DND-41 (cell line): ENCODE measurements at regions not wholly inside any gene's neighbourhood (a gene's known extent, or its start where the extent isn't known, plus 50 kb on each side); places are given as distances from the start of the nearest gene placed in this dataset.

Experiments used
- ATAC-seq: fragments of 200-7000 bp; cut with Tn5 transposase; 3 replicates; pipeline ENCODE4 v1.9.1; 2021; ENCODE audit warnings: low read depth; ENCODE audit not compliant: insufficient read depth
- DNase-seq: peaks from one replicate; pipeline ENCODE4 v3.0.0-alpha.2; 2020
- H2AFZ ChIP-seq: 2 replicates; pipeline ENCODE4 v1.6.0; 2012; ENCODE audit warnings: low read depth, low read length
- H3K27ac ChIP-seq: 2 replicates; pipeline ENCODE4 v1.5.1; 2012; ENCODE audit warnings: low read length, inconsistent platforms
- H3K27me3 ChIP-seq: fragments of 200-600 bp; sonication (generic); 2 replicates; pipeline ENCODE4 v1.6.0; 2012; ENCODE audit warnings: low read length, mild to moderate bottlenecking, inconsistent platforms; ENCODE audit not compliant: insufficient read depth, poor library complexity
- H3K36me3 ChIP-seq: 2 replicates; pipeline ENCODE4 v1.5.1; 2012; ENCODE audit warnings: low read length, inconsistent platforms; ENCODE audit not compliant: insufficient read depth
- H3K4me1 ChIP-seq: 2 replicates; pipeline ENCODE4 v1.5.1; 2012; ENCODE audit warnings: mild to moderate bottlenecking, low read length; ENCODE audit not compliant: insufficient read depth
- H3K4me2 ChIP-seq: 2 replicates; pipeline ENCODE4 v1.6.0; 2012; ENCODE audit warnings: mild to moderate bottlenecking, moderate library complexity, low read length, inconsistent platforms; ENCODE audit not compliant: insufficient read depth
- H3K4me3 ChIP-seq, 2 experiments: fragments of 200-600 bp in 1 of 2; shearing (Covaris generic) in 1 of 2; 2 replicates each; pipeline ENCODE4 v1.5.1; 2012 to 2016; ENCODE audit warnings: inconsistent platforms in 2 of 2, low read length in 2 of 2, mild to moderate bottlenecking in 2 of 2, low read depth in 1 of 2, moderate library complexity in 1 of 2
- H3K79me2 ChIP-seq: 2 replicates; pipeline ENCODE4 v1.6.0; 2012; ENCODE audit warnings: low read length, inconsistent platforms; ENCODE audit not compliant: insufficient read depth
- H3K9ac ChIP-seq: 2 replicates; pipeline ENCODE4 v1.6.0; 2012; ENCODE audit warnings: low read depth, mild to moderate bottlenecking, inconsistent platforms, low read length, moderate library complexity
- H3K9me3 ChIP-seq: 2 replicates; pipeline ENCODE4 v1.5.1; 2012; ENCODE audit warnings: low read length, moderate library complexity, mild to moderate bottlenecking, inconsistent platforms; ENCODE audit not compliant: insufficient read depth, severe bottlenecking
- H4K20me1 ChIP-seq: 2 replicates; pipeline ENCODE4 v1.6.0; 2012; ENCODE audit warnings: low read length; ENCODE audit not compliant: insufficient read depth
- EZH2 ChIP-seq: IDR thresholded peaks from 3 replicates; pipeline ENCODE4 v1.6.1; 2012; ENCODE audit warnings: borderline replicate concordance, low read depth, mild to moderate bottlenecking, moderate library complexity, low read length, inconsistent platforms; ENCODE audit not compliant: severe bottlenecking
- TF ChIP-seq, protein P1 (sequence below): IDR thresholded peaks from 2 replicates; pipeline ENCODE4 v1.5.1; 2012; ENCODE audit warnings: borderline replicate concordance, low read length, moderate library complexity, mild to moderate bottlenecking; ENCODE audit not compliant: poor library complexity, severe bottlenecking; ENCODE audit errors: extremely low read depth

DNA sequence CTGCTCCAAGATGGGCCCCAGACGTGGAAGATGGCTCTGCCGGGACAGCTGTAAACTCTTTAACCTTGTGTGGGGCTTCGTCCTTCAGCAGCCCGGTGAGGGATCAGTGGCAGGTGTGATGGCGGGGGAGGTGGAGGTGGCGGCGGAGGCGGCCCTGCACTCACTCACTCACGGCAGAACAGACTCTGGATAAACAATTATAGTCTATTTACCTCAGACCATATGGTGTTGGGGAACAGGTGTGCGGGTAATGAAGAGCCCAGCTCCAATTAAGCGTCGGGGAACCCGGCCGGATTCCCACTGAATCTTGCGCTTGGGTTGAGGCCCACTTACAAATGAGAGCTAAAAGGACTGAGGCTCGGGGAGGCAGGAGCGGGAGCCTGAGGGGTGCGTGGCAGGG, 104.3 kb upstream of the SDK2 start:
- ATAC-seq = no peak

DNA sequence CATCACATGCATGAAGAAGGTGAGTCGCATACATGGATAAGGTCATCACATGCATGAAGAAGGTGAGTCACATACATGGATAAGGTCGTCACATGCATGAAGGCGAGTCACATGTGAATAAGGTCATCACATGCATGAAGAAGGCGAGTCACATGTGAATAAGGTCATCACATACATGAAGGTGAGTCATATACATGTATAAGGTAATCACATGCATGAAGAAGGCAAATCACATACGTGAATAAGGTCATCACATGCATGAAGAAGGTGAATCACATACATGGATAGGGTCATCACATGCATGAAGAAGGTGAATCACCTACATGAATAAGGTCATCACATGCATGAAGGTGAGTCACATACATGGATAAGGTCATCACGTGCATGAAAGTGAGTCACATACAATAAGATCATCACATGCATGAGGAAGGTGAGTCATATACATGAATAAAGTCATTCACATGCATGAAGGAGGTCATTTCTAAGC, 105.1 kb upstream of the SDK2 start:
- Histone ChIP-seq H3K9me3 (no peaks in the 10 kb centered on the region), H3K27ac (no peak overlapping the region), H4K20me1 (no peaks in the 10 kb centered on the region), H3K4me2 (no peak overlapping the region), H3K79me2 (no peaks in the 10 kb centered on the region), H3K4me1 (no peaks in the 10 kb centered on the region), H3K36me3 (no peaks in the 10 kb centered on the region), H3K27me3 (no peaks in the 10 kb centered on the region), H3K9ac (no peak overlapping the region), H2AFZ (no peak overlapping the region), H3K4me3 (no peak overlapping the region)
- DNase-seq = no peak
- no peak for TF ChIP-seq EZH2
- TF ChIP-seq, protein P1, sequence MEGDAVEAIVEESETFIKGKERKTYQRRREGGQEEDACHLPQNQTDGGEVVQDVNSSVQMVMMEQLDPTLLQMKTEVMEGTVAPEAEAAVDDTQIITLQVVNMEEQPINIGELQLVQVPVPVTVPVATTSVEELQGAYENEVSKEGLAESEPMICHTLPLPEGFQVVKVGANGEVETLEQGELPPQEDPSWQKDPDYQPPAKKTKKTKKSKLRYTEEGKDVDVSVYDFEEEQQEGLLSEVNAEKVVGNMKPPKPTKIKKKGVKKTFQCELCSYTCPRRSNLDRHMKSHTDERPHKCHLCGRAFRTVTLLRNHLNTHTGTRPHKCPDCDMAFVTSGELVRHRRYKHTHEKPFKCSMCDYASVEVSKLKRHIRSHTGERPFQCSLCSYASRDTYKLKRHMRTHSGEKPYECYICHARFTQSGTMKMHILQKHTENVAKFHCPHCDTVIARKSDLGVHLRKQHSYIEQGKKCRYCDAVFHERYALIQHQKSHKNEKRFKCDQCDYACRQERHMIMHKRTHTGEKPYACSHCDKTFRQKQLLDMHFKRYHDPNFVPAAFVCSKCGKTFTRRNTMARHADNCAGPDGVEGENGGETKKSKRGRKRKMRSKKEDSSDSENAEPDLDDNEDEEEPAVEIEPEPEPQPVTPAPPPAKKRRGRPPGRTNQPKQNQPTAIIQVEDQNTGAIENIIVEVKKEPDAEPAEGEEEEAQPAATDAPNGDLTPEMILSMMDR = no peak
- no peak for ATAC-seq

More for the DNA sequence above, 104.3 kb upstream of the SDK2 start:
- H3K4me3 ChIP-seq = no peak overlapping the region
- no peak for DNase-seq
- no peaks in the 10 kb centered on the region for H3K9me3 ChIP-seq
- no peak overlapping the region for H3K27ac ChIP-seq
- TF ChIP-seq, protein P1 = no peak
- TF ChIP-seq EZH2 = no peak
- no peak overlapping the region for H2AFZ ChIP-seq
- H3K4me2 ChIP-seq = no peak overlapping the region
- H3K9ac ChIP-seq = no peak overlapping the region
- H4K20me1 ChIP-seq = no peaks in the 10 kb centered on the region
- H3K4me1 ChIP-seq = no peaks in the 10 kb centered on the region
- H3K79me2 ChIP-seq = no peaks in the 10 kb centered on the region
- no peaks in the 10 kb centered on the region for H3K36me3 ChIP-seq
- H3K27me3 ChIP-seq = no peaks in the 10 kb centered on the region

DNA sequence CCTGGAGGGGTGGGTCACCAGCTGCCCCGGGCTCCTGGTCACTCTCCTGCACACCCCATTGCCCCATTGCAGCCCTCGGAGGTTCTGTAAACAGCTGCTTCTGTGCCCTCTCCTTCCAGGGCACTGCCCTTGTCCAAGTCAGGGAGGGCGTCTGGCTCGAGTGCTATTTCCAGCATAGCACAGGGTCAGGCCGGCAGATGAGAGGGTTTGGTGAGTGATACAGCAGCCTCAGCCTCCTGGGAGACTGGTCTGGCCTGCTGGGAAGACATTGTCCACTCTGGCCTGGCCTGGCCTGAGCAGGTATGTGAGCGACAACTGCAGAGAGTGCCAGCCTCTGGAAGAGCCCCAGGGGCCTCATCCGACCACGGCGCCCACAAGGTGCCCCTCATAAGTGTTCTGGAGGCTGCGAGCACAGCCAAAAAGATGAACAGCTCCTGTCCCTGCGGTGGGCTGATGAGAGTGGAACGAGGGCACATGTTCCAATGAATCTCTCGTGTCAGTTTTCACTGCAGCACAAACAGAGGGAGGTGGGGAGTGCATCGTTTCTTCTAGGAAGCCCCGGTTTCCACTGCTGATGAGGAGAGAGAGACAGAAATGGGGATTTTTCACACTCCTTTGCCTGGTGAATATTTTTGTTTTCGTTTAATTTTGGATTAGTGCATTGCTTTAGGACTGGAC, 105.8 kb upstream of the SDK2 start:
- H3K9me3 ChIP-seq = no peaks in the 10 kb centered on the region
- no peak overlapping the region for H3K4me3 ChIP-seq
- no peaks in the 10 kb centered on the region for H3K79me2 ChIP-seq
- no peak overlapping the region for H3K4me2 ChIP-seq
- DNase-seq (no peak), ATAC-seq (no peak)
- H2AFZ ChIP-seq = no peak overlapping the region
- no peaks in the 10 kb centered on the region for H3K36me3 ChIP-seq
- no peak overlapping the region for H3K9ac ChIP-seq
- no peaks in the 10 kb centered on the region for H3K27me3 ChIP-seq
- H3K4me1 ChIP-seq = no peaks in the 10 kb centered on the region
- 0 out of 2 replicates have a peak, but pooled peaks cover under 1% of the 10 kb centered on the region for H4K20me1 ChIP-seq
- TF ChIP-seq, protein P1 = no peak
- TF ChIP-seq EZH2 = no peak
- no peak overlapping the region for H3K27ac ChIP-seq
